CD14-positive monocyte (primary cell): ENCODE measurements at regions not wholly inside any gene's neighbourhood (a gene's known extent, or its start where the extent isn't known, plus 50 kb on each side); places are given as distances from the start of the nearest gene placed in this dataset.

Experiments
- DNase-seq, 3 donors: peaks; one replicate each; pipeline ENCODE4 v3.0.0-alpha.2; 2011 to 2022
- H2AFZ ChIP-seq: 2 replicates; pipeline ENCODE4 v1.6.0; 2012; ENCODE audit warnings: mild to moderate bottlenecking, low read depth, low read length, inconsistent platforms; ENCODE audit not compliant: insufficient read depth, poor library complexity, severe bottlenecking
- H3K27ac ChIP-seq, 2 donors: 1 replicate in 1 of 2; 2 replicates in 1 of 2; pipeline ENCODE4 v1.5.1; 2012 to 2013; ENCODE audit warnings: low read length in 2 of 2, control low read depth in 1 of 2, inconsistent platforms in 1 of 2, low read depth in 1 of 2, mild to moderate bottlenecking in 1 of 2
- H3K27me3 ChIP-seq, 2 donors: one replicate each; pipeline versions ENCODE4 v1.6.0 to v1.6.1; 2011 to 2013; ENCODE audit warnings: low read length in 2 of 2; ENCODE audit not compliant: control insufficient read depth in 2 of 2, insufficient read depth in 2 of 2
- H3K36me3 ChIP-seq, 2 donors: replicated peaks in 1 of 2; 1 replicate in 1 of 2; 2 replicates in 1 of 2; pipeline versions ENCODE4 v1.5.1 to v1.6.1; 2012 to 2013; ENCODE audit warnings: low read length in 2 of 2, control low read depth in 1 of 2, inconsistent platforms in 1 of 2, mild to moderate bottlenecking in 1 of 2; ENCODE audit not compliant: insufficient read depth in 2 of 2, control insufficient read depth in 1 of 2
- H3K4me1 ChIP-seq, 2 donors: 1 replicate in 1 of 2; 2 replicates in 1 of 2; pipeline versions ENCODE4 v1.5.1 to v1.6.1; 2012 to 2013; ENCODE audit warnings: low read length in 2 of 2, control low read depth in 1 of 2, inconsistent platforms in 1 of 2, mild to moderate bottlenecking in 1 of 2, moderate library complexity in 1 of 2; ENCODE audit not compliant: insufficient read depth in 2 of 2, control insufficient read depth in 1 of 2
- H3K4me2 ChIP-seq: replicated peaks from 2 replicates; pipeline ENCODE3; 2012; ENCODE audit warnings: low read length, moderate library complexity, mild to moderate bottlenecking; ENCODE audit not compliant: poor library complexity, severe bottlenecking; ENCODE audit errors: extremely low read depth
- H3K4me3 ChIP-seq, 3 experiments: fragments of 200-600 bp in 1 of 3; sonication (generic) in 1 of 3; replicated peaks in 1 of 3; 1 replicate in 2 of 3; 2 replicates in 1 of 3; pipeline ENCODE4 v1.5.1; 2011 to 2013; ENCODE audit warnings: low read length in 3 of 3, mild to moderate bottlenecking in 3 of 3, control low read depth in 2 of 3, low read depth in 2 of 3, inconsistent platforms in 1 of 3, moderate library complexity in 1 of 3
- H3K79me2 ChIP-seq: 2 replicates; pipeline ENCODE4 v1.6.0; 2012; ENCODE audit warnings: mild to moderate bottlenecking, control low read depth, inconsistent platforms, low read length, moderate library complexity; ENCODE audit not compliant: insufficient read depth
- H3K9ac ChIP-seq: 2 replicates; pipeline ENCODE4 v1.6.0; 2017; ENCODE audit warnings: low read length, mild to moderate bottlenecking; ENCODE audit not compliant: insufficient read depth, poor library complexity, severe bottlenecking
- H3K9me3 ChIP-seq, 2 donors: replicated peaks in 1 of 2; 1 replicate in 1 of 2; 2 replicates in 1 of 2; pipeline versions ENCODE4 v1.5.1 to v1.6.1; 2012 to 2013; ENCODE audit warnings: low read length in 2 of 2, control low read depth in 1 of 2; ENCODE audit not compliant: control insufficient read depth in 1 of 2, insufficient read depth in 1 of 2
- H4K20me1 ChIP-seq: 2 replicates; pipeline ENCODE4 v1.6.0; 2012; ENCODE audit warnings: mild to moderate bottlenecking, low read length, control low read depth, moderate library complexity; ENCODE audit not compliant: insufficient read depth
- H3K27ac Mint-ChIP-seq, 7 donors: one replicate each; pipeline ENCODE4 v1.8.0; 2020; ENCODE audit warnings: mild to moderate bottlenecking in 7 of 7, mixed read lengths in 7 of 7, moderate library complexity in 6 of 7, inconsistent platforms in 2 of 7
- H3K27me3 Mint-ChIP-seq, 3 donors: one replicate each; pipeline ENCODE4 v1.8.0; 2021 to 2022; ENCODE audit warnings: low read depth in 3 of 3, mild to moderate bottlenecking in 3 of 3, mixed read lengths in 3 of 3, moderate library complexity in 3 of 3, inconsistent platforms in 1 of 3
- H3K36me3 Mint-ChIP-seq, 2 donors: one replicate each; pipeline ENCODE4 v1.8.0; 2020; ENCODE audit warnings: mixed read lengths in 2 of 2, inconsistent platforms in 1 of 2, mild to moderate bottlenecking in 1 of 2
- H3K4me1 Mint-ChIP-seq: one replicate; pipeline ENCODE4 v1.8.0; 2020; ENCODE audit warnings: mild to moderate bottlenecking, mixed read lengths
- H3K4me3 Mint-ChIP-seq, 2 donors: one replicate each; pipeline ENCODE4 v1.8.0; 2020; ENCODE audit warnings: mild to moderate bottlenecking in 2 of 2, mixed read lengths in 2 of 2, moderate library complexity in 1 of 2
- H3K9me3 Mint-ChIP-seq, 7 donors: one replicate each; pipeline ENCODE4 v1.8.0; 2020 to 2022; ENCODE audit warnings: mixed read lengths in 7 of 7, mild to moderate bottlenecking in 6 of 7, moderate library complexity in 6 of 7, inconsistent platforms in 2 of 7
- WGBS: methylation state at CpG from one replicate; pipeline ENCODE4 v1.1.5; 2013; ENCODE audit warnings: missing lambda C conversion rate; ENCODE audit not compliant: insufficient coverage; 5-methylcytosine and 5-hydroxymethylcytosine counted together
- intact Hi-C, 2 donors: fragments of 100-400 bp; cut with micrococcal nuclease; formaldehyde crosslinking; loops; one replicate each; pipeline versions ENCODE4 v1.15.0 to v1.15.1; 2023
- TF ChIP-seq, protein P1 (sequence below): fragments of 200-600 bp; IDR thresholded peaks from one replicate; pipeline ENCODE4 v1.8.0; 2022; ENCODE audit warnings: antibody characterized with exemption, mild to moderate bottlenecking

DNA sequence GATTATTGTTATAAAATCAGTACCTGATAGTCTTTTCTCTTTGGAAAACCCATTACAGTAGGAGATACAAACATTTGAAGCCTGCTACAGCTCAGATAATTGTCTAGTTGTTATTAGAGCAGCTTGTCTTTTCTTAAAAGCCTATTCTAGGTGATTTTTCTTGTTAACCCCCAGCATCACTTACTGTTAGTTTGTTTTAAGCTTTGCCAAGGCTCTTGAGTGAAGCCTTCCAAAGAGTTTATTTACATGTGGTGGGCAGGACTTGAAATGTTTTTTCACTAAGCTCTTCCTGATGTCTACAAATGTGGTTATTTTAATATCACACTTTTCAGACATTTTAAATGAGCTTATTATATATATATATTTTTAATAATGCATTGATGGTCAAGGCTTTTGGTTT, 791.3 kb downstream of the PLCL1 start:
- Histone ChIP-seq H3K27me3 (no peaks in the 10 kb centered on the region), H3K27ac (no peak overlapping the region), H3K9ac (no peak overlapping the region), H3K4me1 (no peaks in the 10 kb centered on the region), H3K79me2 (no peaks in the 10 kb centered on the region), H4K20me1 (no peaks in the 10 kb centered on the region), H3K4me2 (no peak overlapping the region), H2AFZ (no peak overlapping the region), H3K4me3 (no peak overlapping the region), H3K9me3 (no peaks in the 10 kb centered on the region), H3K36me3 (no peaks in the 10 kb centered on the region)
- DNase-seq = no peak
- Mint-ChIP-seq H3K4me3 (no peak overlapping the region), H3K27ac (no peak overlapping the region), H3K36me3 (no peaks in the 10 kb centered on the region), H3K9me3 (no peaks in the 10 kb centered on the region), H3K27me3 (peaks cover 0 to 1% (median 0%) of the 10 kb centered on the region in 3 donors), H3K4me1 (no peaks in the 10 kb centered on the region)
- TF ChIP-seq, protein P1, sequence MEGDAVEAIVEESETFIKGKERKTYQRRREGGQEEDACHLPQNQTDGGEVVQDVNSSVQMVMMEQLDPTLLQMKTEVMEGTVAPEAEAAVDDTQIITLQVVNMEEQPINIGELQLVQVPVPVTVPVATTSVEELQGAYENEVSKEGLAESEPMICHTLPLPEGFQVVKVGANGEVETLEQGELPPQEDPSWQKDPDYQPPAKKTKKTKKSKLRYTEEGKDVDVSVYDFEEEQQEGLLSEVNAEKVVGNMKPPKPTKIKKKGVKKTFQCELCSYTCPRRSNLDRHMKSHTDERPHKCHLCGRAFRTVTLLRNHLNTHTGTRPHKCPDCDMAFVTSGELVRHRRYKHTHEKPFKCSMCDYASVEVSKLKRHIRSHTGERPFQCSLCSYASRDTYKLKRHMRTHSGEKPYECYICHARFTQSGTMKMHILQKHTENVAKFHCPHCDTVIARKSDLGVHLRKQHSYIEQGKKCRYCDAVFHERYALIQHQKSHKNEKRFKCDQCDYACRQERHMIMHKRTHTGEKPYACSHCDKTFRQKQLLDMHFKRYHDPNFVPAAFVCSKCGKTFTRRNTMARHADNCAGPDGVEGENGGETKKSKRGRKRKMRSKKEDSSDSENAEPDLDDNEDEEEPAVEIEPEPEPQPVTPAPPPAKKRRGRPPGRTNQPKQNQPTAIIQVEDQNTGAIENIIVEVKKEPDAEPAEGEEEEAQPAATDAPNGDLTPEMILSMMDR = no peak
- intact Hi-C loops = no loop called here

DNA sequence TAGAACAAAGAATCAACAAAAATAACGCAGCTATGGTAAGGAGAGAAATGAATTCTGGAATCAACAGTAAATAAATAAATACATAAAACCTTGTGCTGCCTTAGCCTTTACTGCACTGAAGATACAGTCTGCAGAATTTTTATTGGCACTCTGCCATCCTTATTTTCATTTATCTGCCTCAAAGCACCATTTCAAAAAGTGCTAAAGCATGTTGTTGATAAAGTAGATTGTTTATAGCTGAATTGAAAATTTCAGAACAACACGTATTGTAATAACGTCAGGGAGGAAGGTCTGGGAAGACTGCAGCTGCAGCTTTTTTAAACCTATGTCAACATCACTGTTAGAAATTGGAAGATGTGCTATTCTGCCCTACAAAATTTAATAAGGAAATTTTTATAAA, 787.2 kb downstream of the PLCL1 start:
- Mint-ChIP-seq H3K36me3 (no peaks in the 10 kb centered on the region), H3K27ac (no peak overlapping the region), H3K27me3 (peaks cover 0 to 2% (median 0%) of the 10 kb centered on the region in 3 donors), H3K4me1 (no peaks in the 10 kb centered on the region), H3K9me3 (peaks cover 0 to 3% (median 0%) of the 10 kb centered on the region in 7 donors), H3K4me3 (no peak overlapping the region)
- Histone ChIP-seq H3K79me2 (no peaks in the 10 kb centered on the region), H3K9me3 (no peaks in the 10 kb centered on the region), H3K4me2 (no peak overlapping the region), H3K36me3 (no peaks in the 10 kb centered on the region), H4K20me1 (no peaks in the 10 kb centered on the region), H3K27ac (no peak overlapping the region), H3K4me1 (no peaks in the 10 kb centered on the region), H2AFZ (no peak overlapping the region), H3K4me3 (no peak overlapping the region), H3K9ac (no peak overlapping the region), H3K27me3 (no peaks in the 10 kb centered on the region)
- TF ChIP-seq, protein P1 = no peak
- no CpG with 5 or more reads among the region's 3 CpGs for WGBS
- no peak for DNase-seq
- intact Hi-C loops = no loop called here
